ENCODE measurements at regions not wholly inside any gene's neighbourhood (a gene's known extent, or its start where the extent isn't known, plus 50 kb on each side); places are given as distances from the start of the nearest gene placed in this dataset.

DNA sequence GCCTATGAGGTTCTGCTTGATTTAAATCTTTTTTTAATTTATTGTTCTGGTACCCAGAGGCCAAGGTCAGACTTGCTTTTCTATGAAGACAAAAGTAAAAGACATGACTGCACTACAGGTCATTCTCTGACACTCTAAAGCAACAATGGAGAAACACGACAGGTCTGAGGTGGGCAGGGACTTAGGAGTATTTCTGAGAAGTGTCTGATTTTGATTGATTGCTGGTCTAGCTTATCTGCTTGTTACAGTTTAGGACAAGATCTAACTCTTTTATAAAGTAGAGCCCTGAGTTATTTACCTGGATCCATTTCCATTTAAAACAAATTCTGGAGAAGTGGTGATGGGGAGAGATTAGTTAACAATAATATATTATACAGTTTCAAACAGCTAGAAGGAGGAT, 115.2 kb upstream of the STT3B start:
- no peak for DNase-seq
- Histone ChIP-seq H3K4me3 (ENCODE audit: low read depth, low read length) (no peak overlapping the region), H3K36me3 (ENCODE audit: control insufficient read depth, insufficient read depth, low read length) (no peaks in the 10 kb centered on the region), H3K9me3 (no peaks in the 10 kb centered on the region), H3K4me1 (peaks cover 7% of the 10 kb centered on the region; the same call in 1 of the 2 replicates), H3K27me3 (replicated peaks; ENCODE audit: control insufficient read depth, insufficient read depth, low read length) (no peaks in the 10 kb centered on the region)
- BruUV-seq (replicated peaks): no TSS peak
- peaks cover 2% of the 10 kb centered on the region for H3K4me1 Mint-ChIP-seq (ENCODE audit: low read depth, unreplicated experiment)
- H3K9me3 Mint-ChIP-seq (ENCODE audit: unreplicated experiment): no peaks in the 10 kb centered on the region
- CTCF ChIA-PET: no interaction called here
- intact Hi-C loops (cut with micrococcal nuclease; ENCODE audit: unreplicated experiment): no loop called here
- no peaks in the 10 kb centered on the region for H3K36me3 Mint-ChIP-seq (ENCODE audit: insufficient read depth, unreplicated experiment)
- H3K27me3 Mint-ChIP-seq (ENCODE audit: insufficient read depth, unreplicated experiment): no peaks in the 10 kb centered on the region
- H3K27ac Mint-ChIP-seq (ENCODE audit: unreplicated experiment): no peak overlapping the region
- POLR2A ChIA-PET: no interaction called here
- TF ChIP-seq, protein P1, sequence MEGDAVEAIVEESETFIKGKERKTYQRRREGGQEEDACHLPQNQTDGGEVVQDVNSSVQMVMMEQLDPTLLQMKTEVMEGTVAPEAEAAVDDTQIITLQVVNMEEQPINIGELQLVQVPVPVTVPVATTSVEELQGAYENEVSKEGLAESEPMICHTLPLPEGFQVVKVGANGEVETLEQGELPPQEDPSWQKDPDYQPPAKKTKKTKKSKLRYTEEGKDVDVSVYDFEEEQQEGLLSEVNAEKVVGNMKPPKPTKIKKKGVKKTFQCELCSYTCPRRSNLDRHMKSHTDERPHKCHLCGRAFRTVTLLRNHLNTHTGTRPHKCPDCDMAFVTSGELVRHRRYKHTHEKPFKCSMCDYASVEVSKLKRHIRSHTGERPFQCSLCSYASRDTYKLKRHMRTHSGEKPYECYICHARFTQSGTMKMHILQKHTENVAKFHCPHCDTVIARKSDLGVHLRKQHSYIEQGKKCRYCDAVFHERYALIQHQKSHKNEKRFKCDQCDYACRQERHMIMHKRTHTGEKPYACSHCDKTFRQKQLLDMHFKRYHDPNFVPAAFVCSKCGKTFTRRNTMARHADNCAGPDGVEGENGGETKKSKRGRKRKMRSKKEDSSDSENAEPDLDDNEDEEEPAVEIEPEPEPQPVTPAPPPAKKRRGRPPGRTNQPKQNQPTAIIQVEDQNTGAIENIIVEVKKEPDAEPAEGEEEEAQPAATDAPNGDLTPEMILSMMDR (IDR thresholded peaks at IDR 0.05; ENCODE audit: insufficient read depth in 1 of 2, low read depth in 1 of 2, low read length in 1 of 2, severe bottlenecking in 1 of 2, unreplicated experiment in 1 of 2): no peak
- H3K4me3 Mint-ChIP-seq (ENCODE audit: unreplicated experiment): no peak overlapping the region

DNA sequence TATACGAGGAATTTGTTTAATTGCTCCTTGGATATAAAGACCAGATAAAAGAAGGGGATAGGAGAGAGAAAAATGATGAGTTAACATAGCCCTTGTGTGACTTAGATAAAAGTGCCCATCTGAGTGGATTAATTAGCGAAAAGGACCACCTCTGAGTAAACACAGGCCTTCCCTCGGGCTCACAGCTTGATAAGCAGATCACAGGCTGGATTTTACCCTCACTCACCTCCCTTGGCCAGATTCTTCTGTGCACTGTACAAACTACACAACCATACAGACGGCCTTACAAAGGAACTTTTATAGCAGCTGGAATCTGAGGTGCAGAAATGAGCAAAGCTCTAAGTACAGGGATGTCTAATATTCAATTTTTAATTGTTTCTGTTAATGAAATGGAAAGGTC, 112.4 kb upstream of the STT3B start:
- intact Hi-C loops (cut with micrococcal nuclease; ENCODE audit: unreplicated experiment): loop anchor here (5.0 kb wide), 1 partner anchor 43 kb away; no protein-coding TSS in a partner anchor
- no peaks in the 10 kb centered on the region for H3K9me3 ChIP-seq
- no peaks in the 10 kb centered on the region for H3K27me3 ChIP-seq (replicated peaks; ENCODE audit: control insufficient read depth, insufficient read depth, low read length)
- BruUV-seq (replicated peaks): no TSS peak
- peaks cover 18% of the 10 kb centered on the region for H3K4me1 Mint-ChIP-seq (ENCODE audit: low read depth, unreplicated experiment)
- H3K4me1 ChIP-seq: peaks cover 7% of the 10 kb centered on the region; the same call in 1 of the 2 replicates
- H3K4me3 Mint-ChIP-seq (ENCODE audit: unreplicated experiment): no peak overlapping the region
- TF ChIP-seq, protein P1 (IDR thresholded peaks at IDR 0.05; ENCODE audit: insufficient read depth in 1 of 2, low read depth in 1 of 2, low read length in 1 of 2, severe bottlenecking in 1 of 2, unreplicated experiment in 1 of 2): no peak
- no peaks in the 10 kb centered on the region for H3K27me3 Mint-ChIP-seq (ENCODE audit: insufficient read depth, unreplicated experiment)
- ChIA-PET CTCF (no interaction called here), POLR2A (no interaction called here)
- no peak overlapping the region for H3K27ac Mint-ChIP-seq (ENCODE audit: unreplicated experiment)
- no peaks in the 10 kb centered on the region for H3K36me3 ChIP-seq (ENCODE audit: control insufficient read depth, insufficient read depth, low read length)
- H3K4me3 ChIP-seq (ENCODE audit: low read depth, low read length): no peak overlapping the region
- no peaks in the 10 kb centered on the region for H3K36me3 Mint-ChIP-seq (ENCODE audit: insufficient read depth, unreplicated experiment)
- H3K9me3 Mint-ChIP-seq (ENCODE audit: unreplicated experiment): peaks cover 14% of the 10 kb centered on the region
- DNase-seq: no peak

DNA sequence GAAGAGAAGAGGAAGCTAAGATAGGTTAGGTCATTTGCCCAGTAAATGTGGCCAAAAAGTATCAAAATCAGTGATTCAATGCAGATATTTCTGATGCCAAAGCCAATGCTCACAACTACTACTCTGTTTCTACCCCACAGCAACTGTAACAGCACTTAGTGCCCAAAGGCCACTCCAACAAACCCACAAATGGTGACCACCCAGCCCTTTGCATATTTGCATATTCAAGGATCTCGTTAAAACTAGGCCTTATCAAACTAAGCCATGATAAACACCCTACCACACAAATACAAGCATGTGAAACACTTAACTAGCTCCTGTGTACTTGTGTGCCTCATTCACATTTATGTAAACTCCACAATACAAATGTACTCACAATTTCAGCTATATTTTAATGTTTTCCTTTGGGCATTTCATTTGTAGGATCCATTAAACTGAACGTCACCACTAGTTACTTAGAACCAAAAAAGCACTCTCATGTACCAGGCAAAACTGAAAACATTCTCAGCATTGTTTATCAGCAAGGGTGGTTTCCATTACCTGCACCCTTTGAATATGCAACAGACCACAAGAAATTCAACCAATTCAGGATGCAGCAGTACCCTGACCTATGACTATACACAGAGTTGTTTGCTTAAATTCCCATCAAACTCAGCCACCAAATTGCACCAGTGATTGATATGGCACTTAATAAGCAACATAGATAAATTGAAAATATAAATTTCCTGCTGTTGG, 111.2 kb upstream of the STT3B start:
- intact Hi-C loops (cut with micrococcal nuclease; ENCODE audit: unreplicated experiment): loop anchor here (5.0 kb wide), 1 partner anchor 44 kb away; no protein-coding TSS in a partner anchor
- Histone ChIP-seq H3K4me1 (peaks cover 7% of the 10 kb centered on the region; the same call in 1 of the 2 replicates), H3K4me3 (ENCODE audit: low read depth, low read length) (no peak overlapping the region), H3K9me3 (no peaks in the 10 kb centered on the region), H3K27me3 (replicated peaks; ENCODE audit: control insufficient read depth, insufficient read depth, low read length) (no peaks in the 10 kb centered on the region), H3K36me3 (ENCODE audit: control insufficient read depth, insufficient read depth, low read length) (no peaks in the 10 kb centered on the region)
- CTCF ChIA-PET: no interaction called here
- H3K36me3 Mint-ChIP-seq (ENCODE audit: insufficient read depth, unreplicated experiment): no peaks in the 10 kb centered on the region
- H3K27ac Mint-ChIP-seq (ENCODE audit: unreplicated experiment): no peak overlapping the region
- no TSS peak for BruUV-seq (replicated peaks)
- H3K27me3 Mint-ChIP-seq (ENCODE audit: insufficient read depth, unreplicated experiment): no peaks in the 10 kb centered on the region
- H3K4me3 Mint-ChIP-seq (ENCODE audit: unreplicated experiment): no peak overlapping the region
- peaks cover 18% of the 10 kb centered on the region for H3K4me1 Mint-ChIP-seq (ENCODE audit: low read depth, unreplicated experiment)
- TF ChIP-seq, protein P1 (IDR thresholded peaks at IDR 0.05; ENCODE audit: insufficient read depth in 1 of 2, low read depth in 1 of 2, low read length in 1 of 2, severe bottlenecking in 1 of 2, unreplicated experiment in 1 of 2): no peak
- peaks cover 14% of the 10 kb centered on the region for H3K9me3 Mint-ChIP-seq (ENCODE audit: unreplicated experiment)
- no peak for DNase-seq
- POLR2A ChIA-PET: no interaction called here
